ENCODE measurements at regions not wholly inside any gene's neighbourhood (a gene's known extent, or its start where the extent isn't known, plus 50 kb on each side); places are given as distances from the start of the nearest gene placed in this dataset.
A peak's percentile ranks its signal among the peaks of the same experiment; 100 is the strongest.

- H3K4me2 ChIP-seq (ENCODE audit: insufficient read depth in 1 of 2, low read depth in 2 of 2, low read length in 2 of 2): no peak overlapping the region
- ChIA-PET CTCF (ENCODE audit: partially characterized antibody) (interaction anchor here (0.6 to 2.3 kb wide), 3 partner anchors 77 to 231 kb away, joined by 3 to 5 read pairs (median 3); no protein-coding TSS in a partner anchor), POLR2A (ENCODE audit: partially characterized antibody) (no interaction called here)
- H3K4ac ChIP-seq (replicated peaks; ENCODE audit: insufficient read length, low read depth, low read length): no peak overlapping the region
- WGBS, 2 experiments (ENCODE audit: extremely low coverage in 1 of 2, insufficient coverage in 1 of 2, insufficient read length in 1 of 2, insufficient replicate concordance in 2 of 2, low coverage in 1 of 2, low lambda C conversion rate in 2 of 2, missing lambda C conversion rate in 1 of 2): 78% methylated on average over 5 of the region's 5 CpGs; no CpG with 5 or more reads in 1 of the 2 experiments
- no peak overlapping the region for H2BK15ac ChIP-seq (ENCODE audit: low read length)
- H3K56ac ChIP-seq (replicated peaks; ENCODE audit: insufficient read length, low read depth, low read length): no peak overlapping the region
- H3K36me3 ChIP-seq (ENCODE audit: control insufficient read depth in 2 of 4, insufficient read depth in 4 of 4, low read length in 3 of 4): no peaks in the 10 kb centered on the region
- no peak overlapping the region for H4K91ac ChIP-seq (replicated peaks; ENCODE audit: insufficient read length, low read length)
- no peak overlapping the region for H3K14ac ChIP-seq (ENCODE audit: insufficient read length)
- H2BK120ac ChIP-seq (replicated peaks; ENCODE audit: low read depth, low read length): no peak overlapping the region
- peak overlapping the region; percentile 99 for H2AFZ ChIP-seq (ENCODE audit: low read length)
- H2BK12ac ChIP-seq (ENCODE audit: low read depth, low read length): no peak overlapping the region
- FAIRE-seq (no peak), DNase-seq (ENCODE audit: low read depth in 1 of 2, low spot score in 2 of 2) (no peak)
- H3K9me3 ChIP-seq (ENCODE audit: insufficient read depth in 2 of 2, low read depth in 1 of 2, low read length in 1 of 2): no peaks in the 10 kb centered on the region
- no peak overlapping the region for H2BK20ac ChIP-seq (ENCODE audit: low read length)
- TF ChIP-seq SUZ12 (IDR thresholded peaks at IDR 0.05; ENCODE audit: low read length): no peak
- TF ChIP-seq KDM1A (IDR thresholded peaks at IDR 0.05; ENCODE audit: borderline replicate concordance, low read length): no peak
- TF ChIP-seq NANOG (IDR thresholded peaks at IDR 0.05; ENCODE audit: insufficient read depth, low read depth, low read length, poor library complexity, severe bottlenecking): no peak
- no peak for TF ChIP-seq TBP (IDR thresholded peaks at IDR 0.05; ENCODE audit: low read depth, low read length)
- TF ChIP-seq JUND (IDR thresholded peaks at IDR 0.05; ENCODE audit: low read length): no peak
- TF ChIP-seq SP2 (IDR thresholded peaks at IDR 0.05; ENCODE audit: low read length): no peak
- no peak for TF ChIP-seq CHD2 (IDR thresholded peaks at IDR 0.05; ENCODE audit: low read length)
- TF ChIP-seq GABPA (IDR thresholded peaks at IDR 0.05; ENCODE audit: borderline replicate concordance, insufficient read depth, low read length): no peak
- no peak for TF ChIP-seq YY1 (IDR thresholded peaks at IDR 0.05; ENCODE audit: low read depth, low read length)
- no peak for TF ChIP-seq KDM5A (IDR thresholded peaks at IDR 0.05; ENCODE audit: low read length)
- peak overlapping the region in 1 of 4 experiments; percentile 8; a peak in 1 of 7 replicates for H3K9ac ChIP-seq (replicated peaks in 1 of 4; ENCODE audit: extremely low read depth in 1 of 4, low read depth in 3 of 4, low read length in 3 of 4)
- no peaks in the 10 kb centered on the region for H3K4me1 ChIP-seq (replicated peaks in 1 of 4; ENCODE audit: control insufficient read depth in 3 of 4, insufficient read depth in 4 of 4, low read length in 3 of 4)
- no peak overlapping the region for H3K27ac ChIP-seq (ENCODE audit: low read depth, low read length)
- no peak overlapping the region for H3K23ac ChIP-seq (ENCODE audit: insufficient read length)
- H4K8ac ChIP-seq (ENCODE audit: extremely low read depth, insufficient read depth, low read length): no peak overlapping the region
- H4K5ac ChIP-seq (ENCODE audit: insufficient read length, low read depth, low read length): no peak overlapping the region
- no peaks in the 10 kb centered on the region for H3K79me2 ChIP-seq (ENCODE audit: control insufficient read depth in 1 of 2, insufficient read depth in 2 of 2, low read length in 2 of 2)
- no peak overlapping the region for H3K4me3 ChIP-seq (ENCODE audit: extremely low read depth in 1 of 4, insufficient read depth in 2 of 4, low read depth in 3 of 4, low read length in 4 of 4)
- H3K79me1 ChIP-seq (ENCODE audit: low read depth, low read length): no peaks in the 10 kb centered on the region
- H3K18ac ChIP-seq (ENCODE audit: extremely low read depth, low read length): no peak overlapping the region
- no peaks in the 10 kb centered on the region for H3K23me2 ChIP-seq (ENCODE audit: low read depth, low read length)
- no peaks in the 10 kb centered on the region for H4K20me1 ChIP-seq (replicated peaks in 1 of 2; ENCODE audit: control insufficient read depth in 1 of 2, insufficient read depth in 2 of 2, low read length in 2 of 2)
- H2AK5ac ChIP-seq (ENCODE audit: low read depth, low read length): no peak overlapping the region
- H3K27me3 ChIP-seq (replicated peaks in 1 of 4; ENCODE audit: control insufficient read depth in 3 of 4, extremely low read depth in 1 of 4, insufficient read depth in 3 of 4, low read length in 3 of 4): no peaks in the 10 kb centered on the region
- H2BK5ac ChIP-seq (ENCODE audit: low read depth, low read length): no peak overlapping the region
Measured at GRCh38 chr4:166400270-166400894, 527.3 kb downstream of the TLL1 start.
